ENCODE measurements at regions not wholly inside any gene's neighbourhood (a gene's known extent, or its start where the extent isn't known, plus 50 kb on each side); places are given as distances from the start of the nearest gene placed in this dataset.

GRCh38 chr4:104795264-104795939 is 300.7 kb upstream of the CXXC4 start:
- TF ChIP-seq CTCF (IDR thresholded peaks at IDR 0.05) (no peak), POLR2A (IDR thresholded peaks at IDR 0.05) (no peak)

All from adrenal gland (tissue), 5 donors.